IMR-90 (cell line): ENCODE measurements at regions not wholly inside any gene's neighbourhood (a gene's known extent, or its start where the extent isn't known, plus 50 kb on each side); places are given as distances from the start of the nearest gene placed in this dataset.

Experiments
- ATAC-seq: fragments of 200-7000 bp; cut with Tn5 transposase; 2 replicates; pipeline ENCODE4 v1.9.1; 2020; ENCODE audit warnings: low read depth, mild to moderate bottlenecking, moderate library complexity
- BruUV-seq: library from RNA; stranded (reverse); fragments of 400-500 nt; replicated peaks from 2 replicates; lab custom pipeline; 2021; lab: Mats Ljungman, UMichigan
- CTCF ChIA-PET: fragments of 300-600 bp; formaldehyde crosslinking; extraction: SDS; loops from one replicate; lab custom pipeline; 2021; ENCODE audit warnings: antibody characterized with exemption; lab: Yijun Ruan, JAX
- POLR2A ChIA-PET: fragments of 300-600 bp; sonication (Branson Sonifier 250); formaldehyde crosslinking; loops from one replicate; lab custom pipeline; 2022; ENCODE audit warnings: antibody characterized with exemption; ENCODE audit not compliant: unreplicated experiment; lab: Charles Lee
- DNase-seq: peaks from one replicate; pipeline ENCODE4 v3.0.0; 2013
- H2AFZ ChIP-seq: replicated peaks from 2 replicates; pipeline ENCODE3; 2013; ENCODE audit warnings: low read length, mild to moderate bottlenecking; ENCODE audit not compliant: poor library complexity
- H2AK5ac ChIP-seq: 2 replicates; pipeline ENCODE4 v1.6.1; 2013; ENCODE audit warnings: low read depth, low read length, inconsistent platforms
- H2AK9ac ChIP-seq: replicated peaks from 2 replicates; pipeline ENCODE3; 2013; ENCODE audit warnings: mild to moderate bottlenecking, low read depth, low read length, moderate library complexity; ENCODE audit not compliant: poor library complexity
- H2BK120ac ChIP-seq: 2 replicates; pipeline ENCODE4 v1.6.1; 2013; ENCODE audit warnings: low read depth, low read length, inconsistent platforms
- H2BK15ac ChIP-seq: 3 replicates; pipeline ENCODE4 v1.6.1; 2013; ENCODE audit warnings: low read depth, low read length, inconsistent platforms
- H2BK20ac ChIP-seq: 2 replicates; pipeline ENCODE4 v1.6.1; 2013; ENCODE audit warnings: low read depth, mild to moderate bottlenecking, inconsistent platforms, low read length, moderate library complexity
- H2BK5ac ChIP-seq: 2 replicates; pipeline ENCODE4 v1.6.1; 2013; ENCODE audit warnings: mild to moderate bottlenecking, low read depth, low read length, inconsistent platforms; ENCODE audit not compliant: poor library complexity, severe bottlenecking
- H3K14ac ChIP-seq: replicated peaks from 2 replicates; pipeline ENCODE4 v1.6.1; 2013; ENCODE audit warnings: low read depth, low read length, inconsistent platforms
- H3K18ac ChIP-seq: 2 replicates; pipeline ENCODE4 v1.6.1; 2013; ENCODE audit warnings: low read depth, low read length, control low read depth
- H3K23ac ChIP-seq: 2 replicates; pipeline ENCODE4 v1.6.1; 2013; ENCODE audit warnings: low read depth, low read length, inconsistent platforms
- H3K27ac ChIP-seq: 2 replicates; pipeline ENCODE4 v1.5.1; 2013; ENCODE audit warnings: mild to moderate bottlenecking, control low read depth, low read length; ENCODE audit not compliant: insufficient read depth
- H3K27me3 ChIP-seq: 2 replicates; pipeline ENCODE4 v1.6.1; 2013; ENCODE audit warnings: low read length; ENCODE audit not compliant: control insufficient read depth, insufficient read depth
- H3K36me3 ChIP-seq: 2 replicates; pipeline ENCODE4 v1.6.1; 2013; ENCODE audit warnings: low read length, mixed read lengths; ENCODE audit not compliant: control insufficient read depth, insufficient read depth
- H3K4ac ChIP-seq: 2 replicates; pipeline ENCODE4 v1.6.1; 2013; ENCODE audit warnings: low read depth, low read length, inconsistent platforms
- H3K4me1 ChIP-seq: 2 replicates; pipeline ENCODE4 v1.6.1; 2013; ENCODE audit warnings: low read length, mixed read lengths; ENCODE audit not compliant: control insufficient read depth, insufficient read depth
- H3K4me2 ChIP-seq: 2 replicates; pipeline ENCODE4 v1.6.1; 2013; ENCODE audit warnings: low read depth, mild to moderate bottlenecking, control low read depth, low read length, moderate library complexity
- H3K4me3 ChIP-seq: 2 replicates; pipeline ENCODE4 v1.5.1; 2013; ENCODE audit warnings: low read depth, mild to moderate bottlenecking, control low read depth, low read length, moderate library complexity; ENCODE audit not compliant: insufficient read depth
- H3K56ac ChIP-seq: 2 replicates; pipeline ENCODE4 v1.6.1; 2013; ENCODE audit warnings: low read length, inconsistent platforms; ENCODE audit not compliant: insufficient read depth; ENCODE audit errors: extremely low read depth
- H3K79me1 ChIP-seq, 2 experiments: 2 replicates each; pipeline ENCODE4 v1.6.1; 2013; ENCODE audit warnings: low read length in 2 of 2, inconsistent platforms in 1 of 2, low read depth in 1 of 2
- H3K9ac ChIP-seq: 2 replicates; pipeline ENCODE4 v1.6.1; 2013; ENCODE audit warnings: low read depth, low read length, control low read depth
- H3K9me1 ChIP-seq: 2 replicates; pipeline ENCODE4 v1.6.1; 2013; ENCODE audit warnings: low read length, inconsistent platforms; ENCODE audit not compliant: insufficient read depth
- H3K9me3 ChIP-seq: 2 replicates; pipeline ENCODE4 v1.6.1; 2013; ENCODE audit warnings: low read length; ENCODE audit not compliant: control insufficient read depth, insufficient read depth
- H4K20me1 ChIP-seq: 2 replicates; pipeline ENCODE4 v1.6.1; 2013; ENCODE audit warnings: low read length, inconsistent platforms; ENCODE audit not compliant: insufficient read depth
- H4K5ac ChIP-seq: 2 replicates; pipeline ENCODE4 v1.6.1; 2013; ENCODE audit warnings: mild to moderate bottlenecking, low read depth, low read length, control low read depth
- H4K8ac ChIP-seq, 2 experiments: 2 replicates each; pipeline ENCODE4 v1.6.1; 2013; ENCODE audit warnings: low read depth in 2 of 2, low read length in 2 of 2, control low read depth in 1 of 2, inconsistent platforms in 1 of 2
- H4K91ac ChIP-seq: 2 replicates; pipeline ENCODE4 v1.6.1; 2013; ENCODE audit warnings: low read depth, low read length, inconsistent platforms; ENCODE audit not compliant: insufficient read depth
- CEBPB ChIP-seq: IDR thresholded peaks from 2 replicates; pipeline ENCODE4 v1.6.1; 2012; ENCODE audit warnings: low read depth, low read length, improper control_type of control experiment
- FOS ChIP-seq: fragments of 150-350 bp; IDR thresholded peaks from 2 replicates; pipeline ENCODE4 v1.6.1; 2016; ENCODE audit warnings: low read depth, low read length
- MAFK ChIP-seq: IDR thresholded peaks from 2 replicates; pipeline ENCODE4 v1.6.1; 2012; ENCODE audit warnings: low read depth, low read length, improper control_type of control experiment
- MXI1 ChIP-seq: IDR thresholded peaks from 2 replicates; pipeline ENCODE4 v1.6.1; 2012; ENCODE audit warnings: low read depth, mild to moderate bottlenecking, low read length, moderate library complexity, borderline replicate concordance
- NFE2L2 ChIP-seq: fragments of 150-350 bp; IDR thresholded peaks from 2 replicates; pipeline ENCODE4 v1.6.1; 2016; ENCODE audit warnings: low read depth, mild to moderate bottlenecking, low read length
- RFX5 ChIP-seq: IDR thresholded peaks from 2 replicates; pipeline ENCODE4 v1.8.0; 2012; ENCODE audit warnings: low read depth, mild to moderate bottlenecking, low read length, moderate library complexity
- USF2 ChIP-seq: fragments of 150-350 bp; IDR thresholded peaks from 2 replicates; pipeline ENCODE4 v1.6.1; 2017; ENCODE audit warnings: mild to moderate bottlenecking, antibody characterized with exemption, low read length, low read depth
- WGBS, 2 experiments: methylation state at CpG; one replicate each; pipeline versions ENCODE4 v1.1.5 to v1.1.7; 2013; ENCODE audit warnings: missing lambda C conversion rate in 2 of 2; ENCODE audit not compliant: insufficient read length in 1 of 2; ENCODE audit errors: extremely low coverage in 2 of 2; 5-methylcytosine and 5-hydroxymethylcytosine counted together
- dilution Hi-C: fragments of 300-500 bp; cut with HindIII; formaldehyde crosslinking; loops from one replicate; pipeline ENCODE4 v1.14.3; 2018; ENCODE audit warnings: low sequenced_read_pairs; ENCODE audit not compliant: unreplicated experiment
- in situ Hi-C: fragments of 300-500 bp; cut with MboI; formaldehyde crosslinking; loops from 3 replicates; pipeline ENCODE4 v1.14.3; 2019; ENCODE audit warnings: low sequenced_read_pairs, inconsistent platforms, mixed read lengths
- intact Hi-C: fragments of 100-400 bp; cut with micrococcal nuclease; formaldehyde crosslinking; loops from 2 replicates; pipeline ENCODE4 v1.10.0; 2022

GRCh38 chr7:22607180-22607579 is 107.2 kb upstream of the STEAP1B start:
- no TSS peak for BruUV-seq
- dilution Hi-C loops: no loop called here
- Histone ChIP-seq H2AK9ac (no peak overlapping the region), H3K23ac (no peak overlapping the region), H3K4me1 (peaks cover 16% of the 10 kb centered on the region), H3K4me2 (no peak overlapping the region), H4K8ac (peak overlapping the region in 1 of 2 experiments; percentile 3; a peak in 1 of 4 replicates), H3K9me3 (no peaks in the 10 kb centered on the region), H4K5ac (no peak overlapping the region; the same call in 1 of the 2 replicates), H3K18ac (peak overlapping the region; percentile 13; the same call in 1 of the 2 replicates), H3K27me3 (no peaks in the 10 kb centered on the region), H3K9ac (no peak overlapping the region), H2BK15ac (0 out of 3 replicates have a peak overlapping the region, but pooled peaks have one; percentile 5), H2BK120ac (no peak overlapping the region), H3K27ac (no peak overlapping the region), H3K56ac (no peak overlapping the region), H3K4ac (no peak overlapping the region), H3K36me3 (no peaks in the 10 kb centered on the region), H4K20me1 (no peaks in the 10 kb centered on the region), H3K79me1 (no peaks in the 10 kb centered on the region), H2AFZ (no peak overlapping the region), H3K9me1 (peaks cover 7% of the 10 kb centered on the region), H2BK5ac (no peak overlapping the region), H3K4me3 (no peak overlapping the region), H4K91ac (no peak overlapping the region), H3K14ac (no peak overlapping the region), H2AK5ac (no peak overlapping the region), H2BK20ac (peak overlapping the region; percentile 3; the same call in 1 of the 2 replicates)
- ChIA-PET POLR2A (no interaction called here), CTCF (no interaction called here)
- in situ Hi-C loops: no loop called here
- WGBS, 2 experiments: 77% methylated on average over 2 of the region's 5 CpGs; no CpG with 5 or more reads in 1 of the 2 experiments
- intact Hi-C loops: no loop called here
- DNase-seq (peak; percentile 73), ATAC-seq (no peak; the same call in 1 of the 2 replicates)
- TF ChIP-seq CEBPB (no peak), NFE2L2 (peak; percentile 66; the same call in 1 of the 2 replicates), RFX5 (no peak), MXI1 (no peak), USF2 (no peak), MAFK (peak; percentile 78), FOS (no peak)
